SK-N-SH (cell line): ENCODE measurements at regions not wholly inside any gene's neighbourhood (a gene's known extent, or its start where the extent isn't known, plus 50 kb on each side); places are given as distances from the start of the nearest gene placed in this dataset.

Experiments
- CTCF ChIA-PET: fragments of 300-600, 350-600 bp; formaldehyde crosslinking; extraction: SDS; loops from one replicate; lab custom pipeline; 2021; lab: Yijun Ruan, JAX
- POLR2A ChIA-PET: fragments of 350-600 bp; sonication (Branson Sonifier 250); formaldehyde crosslinking; extraction: SDS; loops from one replicate; lab custom pipeline; 2020; ENCODE audit warnings: antibody characterized with exemption, inconsistent platforms; lab: Yijun Ruan, JAX
- DNase-seq: peaks from one replicate; pipeline ENCODE4 v3.0.0; 2012
- H2AFZ ChIP-seq: fragments of 200-600 bp; sonication (generic); 2 replicates; pipeline ENCODE4 v1.8.1; 2016; ENCODE audit warnings: antibody characterized with exemption, mild to moderate bottlenecking, low read depth
- H3F3A ChIP-seq: fragments of 200-600 bp; sonication (generic); replicated peaks from 2 replicates; pipeline ENCODE3; 2016; ENCODE audit warnings: antibody characterized with exemption, mild to moderate bottlenecking; ENCODE audit not compliant: insufficient read depth
- H3K27ac ChIP-seq, 2 experiments: fragments of 200-500 bp in 1 of 2; fragments of 200-600 bp in 1 of 2; sonication (Bioruptor generic) in 1 of 2; sonication (generic), shearing (Covaris generic) in 1 of 2; 2 replicates each; pipeline versions ENCODE4 v1.5.1 to v1.6.1; 2014 to 2016; ENCODE audit warnings: low read depth in 2 of 2, inconsistent platforms in 1 of 2, low read length in 1 of 2, mild to moderate bottlenecking in 1 of 2, mixed read lengths in 1 of 2
- H3K27me3 ChIP-seq: fragments of 200-600 bp; sonication (generic), shearing (Covaris generic); 2 replicates; pipeline ENCODE4 v1.6.1; 2016; ENCODE audit warnings: mixed run types; ENCODE audit not compliant: insufficient read depth
- H3K36me3 ChIP-seq, 2 experiments: fragments of 200-500 bp in 1 of 2; fragments of 200-600 bp in 1 of 2; sonication (Bioruptor generic) in 1 of 2; sonication (generic) in 1 of 2; replicated peaks in 1 of 2; 2 replicates each; pipeline versions ENCODE3 to v1.5.1; 2014 to 2016; ENCODE audit warnings: low read length in 1 of 2, mild to moderate bottlenecking in 1 of 2; ENCODE audit not compliant: insufficient read depth in 2 of 2, control insufficient read depth in 1 of 2
- H3K4me1 ChIP-seq, 2 experiments: fragments of 200-500 bp in 1 of 2; fragments of 200-600 bp in 1 of 2; sonication (Bioruptor generic) in 1 of 2; sonication (generic), shearing (Covaris generic) in 1 of 2; 2 replicates each; pipeline versions ENCODE4 v1.5.1 to v1.6.1; 2014 to 2016; ENCODE audit warnings: low read depth in 1 of 2, low read length in 1 of 2, mixed run types in 1 of 2; ENCODE audit not compliant: insufficient read depth in 2 of 2, control insufficient read depth in 1 of 2
- H3K4me2 ChIP-seq: fragments of 200-600 bp; sonication (generic), shearing (Covaris generic); 2 replicates; pipeline ENCODE4 v1.6.1; 2017; ENCODE audit warnings: mixed run types
- H3K4me3 ChIP-seq, 2 experiments: fragments of 200-500 bp in 1 of 2; fragments of 200-600 bp in 1 of 2; sonication (Bioruptor generic) in 1 of 2; sonication (generic), shearing (Covaris generic) in 1 of 2; 2 replicates each; pipeline versions ENCODE4 v1.5.1 to v1.8.1; 2014 to 2016; ENCODE audit warnings: low read depth in 2 of 2, inconsistent platforms in 1 of 2, low read length in 1 of 2, mild to moderate bottlenecking in 1 of 2, mixed read lengths in 1 of 2, moderate library complexity in 1 of 2
- H3K79me2 ChIP-seq: fragments of 200-600 bp; sonication (generic); 2 replicates; pipeline ENCODE4 v1.8.1; 2017; ENCODE audit warnings: mild to moderate bottlenecking; ENCODE audit not compliant: insufficient read depth
- H3K9ac ChIP-seq: fragments of 200-600 bp; sonication (generic); 2 replicates; pipeline ENCODE4 v1.6.1; 2017; ENCODE audit warnings: mixed run types
- H3K9me2 ChIP-seq: fragments of 200-600 bp; sonication (generic); 2 replicates; pipeline ENCODE4 v1.6.1; 2017; ENCODE audit warnings: mixed run types
- H3K9me3 ChIP-seq: fragments of 200-600 bp; sonication (generic); 2 replicates; pipeline ENCODE4 v1.6.1; 2017; ENCODE audit warnings: mixed run types, mild to moderate bottlenecking, moderate library complexity
- H4K20me1 ChIP-seq: fragments of 200-600 bp; sonication (generic); 2 replicates; pipeline ENCODE4 v1.6.1; 2017; ENCODE audit warnings: mild to moderate bottlenecking, mixed run types; ENCODE audit not compliant: insufficient read depth
- CHD2 ChIP-seq: fragments of 150-350 bp; IDR thresholded peaks from 2 replicates; pipeline ENCODE4 v1.6.1; 2018; ENCODE audit warnings: low read length; ENCODE audit not compliant: partially characterized antibody
- CTCF ChIP-seq: fragments of 200-600 bp; sonication (generic); IDR thresholded peaks from 2 replicates; pipeline ENCODE4 v1.6.1; 2017; ENCODE audit warnings: antibody characterized with exemption, mild to moderate bottlenecking, moderate library complexity
- EP300 ChIP-seq, 2 experiments: IDR thresholded peaks; 2 replicates each; pipeline versions ENCODE4 v1.4.0 to v1.6.1; 2012; ENCODE audit warnings: borderline replicate concordance in 1 of 2, low read depth in 1 of 2, low read length in 1 of 2
- EZH2phosphoT487 ChIP-seq: fragments of 200-600 bp; sonication (generic); IDR thresholded peaks from 2 replicates; pipeline ENCODE4 v1.6.1; 2017; ENCODE audit warnings: low read depth, mixed run types, mild to moderate bottlenecking, antibody characterized with exemption, moderate library complexity, borderline replicate concordance
- FOSL2 ChIP-seq: IDR thresholded peaks from 2 replicates; pipeline ENCODE4 v1.4.0; 2012; ENCODE audit warnings: low read depth, mild to moderate bottlenecking, moderate library complexity, borderline replicate concordance
- GABPA ChIP-seq: IDR thresholded peaks from 2 replicates; pipeline ENCODE4 v1.4.0; 2012; ENCODE audit warnings: low read depth, mild to moderate bottlenecking
- MXI1 ChIP-seq: IDR thresholded peaks from 2 replicates; pipeline ENCODE4 v1.6.1; 2012; ENCODE audit warnings: mild to moderate bottlenecking, low read depth, low read length, improper control_type of control experiment
- PBX3 ChIP-seq: IDR thresholded peaks from 2 replicates; pipeline ENCODE4; 2012
- POLR2AphosphoS5 ChIP-seq: IDR thresholded peaks from 2 replicates; pipeline ENCODE4 v1.6.1; 2012; ENCODE audit warnings: low read depth, low read length
- RAD21 ChIP-seq: IDR thresholded peaks from 2 replicates; pipeline ENCODE4 v1.6.1; 2012; ENCODE audit warnings: mild to moderate bottlenecking, low read length
- RCOR1 ChIP-seq: fragments of 150-350 bp; IDR thresholded peaks from 2 replicates; pipeline ENCODE4 v1.6.1; 2017; ENCODE audit warnings: antibody characterized with exemption, low read length
- RXRA ChIP-seq: IDR thresholded peaks from 2 replicates; pipeline ENCODE4 v1.4.0; 2012; ENCODE audit warnings: low read depth, mild to moderate bottlenecking, borderline replicate concordance
- SMC3 ChIP-seq: IDR thresholded peaks from 2 replicates; pipeline ENCODE4 v1.6.1; 2012; ENCODE audit warnings: low read depth, low read length, improper control_type of control experiment
- TCF12 ChIP-seq: IDR thresholded peaks from 2 replicates; pipeline ENCODE4 v1.4.0; 2012
- USF1 ChIP-seq: IDR thresholded peaks from 2 replicates; pipeline ENCODE4 v1.4.0; 2012; ENCODE audit warnings: low read depth, borderline replicate concordance
- USF2 ChIP-seq: fragments of 150-350 bp; IDR thresholded peaks from 2 replicates; pipeline ENCODE4 v1.6.1; 2017; ENCODE audit warnings: antibody characterized with exemption, low read length, low read depth, borderline replicate concordance
- YY1 ChIP-seq: IDR thresholded peaks from 2 replicates; pipeline ENCODE4 v1.4.0; 2012; ENCODE audit warnings: low read depth, mild to moderate bottlenecking
- ZBTB33 ChIP-seq: IDR thresholded peaks from 2 replicates; pipeline ENCODE4 v1.4.0; 2012; ENCODE audit warnings: low read depth, borderline replicate concordance
- WGBS: methylation state at CpG from one replicate; pipeline ENCODE4 v1.1.6; 2017; ENCODE audit warnings: low lambda C conversion rate; 5-methylcytosine and 5-hydroxymethylcytosine counted together

- Histone ChIP-seq H3K9ac (no peak overlapping the region), H3K27ac (no peak overlapping the region), H3K36me3 (no peaks in the 10 kb centered on the region), H3K4me2 (no peak overlapping the region), H3K4me1 (no peaks in the 10 kb centered on the region; a peak in 1 of 4 replicates), H3K79me2 (no peaks in the 10 kb centered on the region), H3K4me3 (no peak overlapping the region), H3K27me3 (no peaks in the 10 kb centered on the region), H3F3A (no peaks in the 10 kb centered on the region), H4K20me1 (no peaks in the 10 kb centered on the region), H3K9me3 (peaks cover 4% of the 10 kb centered on the region; the same call in 1 of the 2 replicates), H2AFZ (no peak overlapping the region), H3K9me2 (no peaks in the 10 kb centered on the region)
- CTCF ChIA-PET: interaction anchor here (1.7 to 2.5 kb wide), 2 partner anchors 8 to 27 kb away, joined by 3 to 7 read pairs; no protein-coding TSS in a partner anchor
- POLR2A ChIA-PET: no interaction called here
- no peak for DNase-seq
- 6% methylated on average over 1 of the region's 1 CpG for WGBS
- TF ChIP-seq SMC3 (no peak), FOSL2 (no peak), GABPA (no peak), RXRA (no peak), CTCF (no peak), TCF12 (no peak), ZBTB33 (no peak), USF1 (no peak), USF2 (no peak), MXI1 (no peak), CHD2 (no peak), EZH2phosphoT487 (no peak), RAD21 (no peak), EP300 (IDR thresholded peaks at IDR 0.05; ENCODE audit: borderline replicate concordance in 1 of 2, low read depth in 1 of 2, low read length in 1 of 2) (no peak), PBX3 (no peak), YY1 (no peak), RCOR1 (no peak), POLR2AphosphoS5 (no peak)
Observed at GRCh38 chr7:159218170-159218569, 73.5 kb upstream of the VIPR2 start.
